A549 (cell line): ENCODE measurements at regions not wholly inside any gene's neighbourhood (a gene's known extent, or its start where the extent isn't known, plus 50 kb on each side); places are given as distances from the start of the nearest gene placed in this dataset.

ENCODE experiments used
- ATAC-seq, 2 experiments: fragments of 200-7000 bp in 1 of 2; fragments of >200 bp in 1 of 2; cut with Nextera tagmentation in 1 of 2; cut with Tn5 transposase in 1 of 2; 3 replicates each; pipeline versions ENCODE4 v1.8.0 to v1.9.1; 2018 to 2020; ENCODE audit warnings: mild to moderate bottlenecking in 1 of 2, moderate library complexity in 1 of 2
- CTCF ChIA-PET: fragments of 300-600 bp; sonication (Branson Sonifier 250); formaldehyde crosslinking; extraction: SDS; loops from one replicate; lab custom pipeline; 2021; ENCODE audit warnings: antibody characterized with exemption, inconsistent platforms; lab: Yijun Ruan, JAX
- POLR2A ChIA-PET: fragments of 350-600 bp; formaldehyde crosslinking; extraction: SDS; loops from one replicate; lab custom pipeline; 2021; ENCODE audit warnings: antibody characterized with exemption, inconsistent platforms; lab: Yijun Ruan, JAX
- DNase-seq, 2 experiments: peaks; one replicate each; pipeline versions ENCODE4 v3.0.0 to v3.0.0-alpha.2; 2011 to 2016; ENCODE audit warnings: low read depth in 1 of 2, low spot score in 1 of 2
- FAIRE-seq: peaks from 2 replicates; lab custom pipeline; 2011; peaks lifted over from hg19 to GRCh38; lab: Jason Lieb, UNC
- H3K27ac ChIP-seq, 2 experiments: fragments of >200 bp; sonication (Bioruptor Twin); formaldehyde crosslinking; 3 replicates each; pipeline ENCODE4 v1.5.1; 2016 to 2017
- H3K4me1 ChIP-seq: fragments of >200 bp; sonication (Bioruptor Twin); formaldehyde crosslinking; 3 replicates; pipeline ENCODE4 v1.6.1; 2016
- H3K4me2 ChIP-seq: fragments of >200 bp; sonication (Bioruptor Twin); formaldehyde crosslinking; 3 replicates; pipeline ENCODE4 v1.6.1; 2016
- H3K4me3 ChIP-seq: fragments of >200 bp; sonication (Bioruptor Twin); formaldehyde crosslinking; 3 replicates; pipeline ENCODE4 v1.5.1; 2016
- H3K9me3 ChIP-seq: fragments of >200 bp; sonication (Bioruptor Twin); formaldehyde crosslinking; 3 replicates; pipeline ENCODE4 v1.6.1; 2016
- CBX2 ChIP-seq: fragments of 200-600 bp; sonication (generic); IDR thresholded peaks from 2 replicates; pipeline ENCODE4 v1.6.1; 2016; ENCODE audit warnings: low read depth, mild to moderate bottlenecking, borderline replicate concordance
- CEBPB ChIP-seq, 2 experiments: fragments of >200 bp in 1 of 2; sonication (Bioruptor Twin) in 1 of 2; formaldehyde crosslinking in 1 of 2; IDR thresholded peaks; 2 replicates each; pipeline ENCODE4 v1.6.1; 2012 to 2016
- CHD2 ChIP-seq: fragments of 150-350 bp; IDR thresholded peaks from 2 replicates; pipeline ENCODE4 v1.6.1; 2014; ENCODE audit warnings: low read length; ENCODE audit not compliant: partially characterized antibody
- CHD4 ChIP-seq: fragments of 200-600 bp; sonication (generic); IDR thresholded peaks from 2 replicates; pipeline ENCODE4 v1.6.1; 2016; ENCODE audit warnings: antibody characterized with exemption, mild to moderate bottlenecking, borderline replicate concordance
- EHF ChIP-seq: fragments of 250-450 bp; sonication (Bioruptor Pico); IDR thresholded peaks from 2 replicates; pipeline ENCODE4 v1.5.0; 2020; ENCODE audit warnings: mild to moderate bottlenecking
- EHMT2 ChIP-seq: fragments of 200-600 bp; sonication (generic); IDR thresholded peaks from 2 replicates; pipeline ENCODE4 v1.6.1; 2016; ENCODE audit warnings: antibody characterized with exemption, low read depth, mild to moderate bottlenecking, moderate library complexity
- ELK1 ChIP-seq: fragments of 150-350 bp; IDR thresholded peaks from 2 replicates; pipeline ENCODE4 v1.6.1; 2014; ENCODE audit warnings: low read depth, mild to moderate bottlenecking, low read length
- ESRRA ChIP-seq: fragments of 150-350 bp; IDR thresholded peaks from 2 replicates; pipeline ENCODE4 v1.6.1; 2014; ENCODE audit warnings: mild to moderate bottlenecking, low read length, borderline replicate concordance
- FOSB ChIP-seq: fragments of 250-450 bp; sonication (Bioruptor Pico); IDR thresholded peaks from 2 replicates; pipeline ENCODE4 v1.5.0; 2020; ENCODE audit warnings: mild to moderate bottlenecking, moderate library complexity
- FOXS1 ChIP-seq: fragments of 250-450 bp; sonication (Bioruptor Pico); IDR thresholded peaks from 2 replicates; pipeline ENCODE4 v1.5.0; 2020; ENCODE audit warnings: mild to moderate bottlenecking, moderate library complexity
- GATA3 ChIP-seq: IDR thresholded peaks from 2 replicates; pipeline ENCODE4 v1.6.1; 2012; ENCODE audit warnings: borderline replicate concordance
- HDAC2 ChIP-seq: fragments of 200-600 bp; sonication (generic); IDR thresholded peaks from 2 replicates; pipeline ENCODE4 v1.6.1; 2016
- HEYL ChIP-seq: fragments of 250-450 bp; sonication (Bioruptor Pico); IDR thresholded peaks from 2 replicates; pipeline ENCODE4 v1.8.0; 2021; ENCODE audit warnings: mild to moderate bottlenecking, moderate library complexity
- HOXA7 ChIP-seq: fragments of 250-450 bp; sonication (Bioruptor Pico); IDR thresholded peaks from 2 replicates; pipeline ENCODE4 v1.5.0; 2020; ENCODE audit warnings: mild to moderate bottlenecking, moderate library complexity
- MAFK ChIP-seq: fragments of 450-650 bp; IDR thresholded peaks from 2 replicates; pipeline ENCODE4 v1.6.1; 2014; ENCODE audit not compliant: partially characterized antibody
- MAZ ChIP-seq: fragments of 150-350 bp; IDR thresholded peaks from 2 replicates; pipeline ENCODE4 v1.6.1; 2014; ENCODE audit warnings: antibody characterized with exemption, low read depth, low read length, borderline replicate concordance
- RAD21 ChIP-seq, 2 experiments: fragments of >200 bp in 1 of 2; sonication (Bioruptor Twin) in 1 of 2; formaldehyde crosslinking in 1 of 2; IDR thresholded peaks in 1 of 2; conservative IDR thresholded peaks in 1 of 2; 2 replicates in 1 of 2; 3 replicates in 1 of 2; pipeline ENCODE4 v1.6.1; 2012 to 2018; ENCODE audit warnings: inconsistent platforms in 1 of 2
- RCOR1 ChIP-seq: fragments of 150-350 bp; IDR thresholded peaks from 2 replicates; pipeline ENCODE4 v1.6.1; 2014; ENCODE audit warnings: antibody characterized with exemption, low read length, low read depth
- SREBF2 ChIP-seq: fragments of 450-650 bp; IDR thresholded peaks from 2 replicates; pipeline ENCODE4 v1.6.1; 2014; ENCODE audit warnings: mild to moderate bottlenecking, moderate library complexity
- TP53 ChIP-seq: fragments of 250-450 bp; sonication (Bioruptor Pico); IDR thresholded peaks from 2 replicates; pipeline ENCODE4 v1.5.0; 2021; ENCODE audit warnings: mild to moderate bottlenecking, moderate library complexity
- ZC3H11A ChIP-seq: fragments of 450-650 bp; IDR thresholded peaks from 2 replicates; pipeline ENCODE4 v1.6.1; 2014; ENCODE audit warnings: antibody characterized with exemption, mild to moderate bottlenecking
- ZFP36 ChIP-seq: fragments of 450-650 bp; IDR thresholded peaks from 2 replicates; pipeline ENCODE4 v1.6.1; 2014; ENCODE audit warnings: borderline replicate concordance; ENCODE audit not compliant: partially characterized antibody
- ZNF302 ChIP-seq: fragments of 250-450 bp; sonication (Bioruptor Pico); IDR thresholded peaks from 2 replicates; pipeline ENCODE4 v1.9.0; 2021; ENCODE audit warnings: inconsistent platforms, mild to moderate bottlenecking, moderate library complexity
- WGBS: methylation state at CpG from one replicate; pipeline ENCODE4 v1.1.6; 2017; ENCODE audit errors: missing lambda C conversion rate; 5-methylcytosine and 5-hydroxymethylcytosine counted together
- TF ChIP-seq, protein P1 (sequence below): fragments of 250-450 bp; sonication (Bioruptor Pico); IDR thresholded peaks from 2 replicates; pipeline ENCODE4 v1.5.0; 2021; ENCODE audit warnings: mild to moderate bottlenecking, moderate library complexity, borderline replicate concordance
- TF ChIP-seq, protein P2 (sequence below): fragments of 450-650 bp; IDR thresholded peaks from 2 replicates; pipeline ENCODE4 v1.6.1; 2014; ENCODE audit warnings: antibody characterized with exemption

GRCh38 chr3:87627316-87627715, 350.9 kb upstream of the POU1F1 start:
- H3K27ac ChIP-seq: no peak overlapping the region
- WGBS: 51% methylated on average over 4 of the region's 4 CpGs
- H3K4me2 ChIP-seq: no peak overlapping the region
- peaks cover 4% of the 10 kb centered on the region; the same call in 2 of the 3 replicates for H3K9me3 ChIP-seq
- ChIA-PET CTCF (no interaction called here), POLR2A (no interaction called here)
- no peak for FAIRE-seq
- ATAC-seq: no peak
- DNase-seq: no peak
- TF ChIP-seq FOSB (CRISPR knock-in tag) (no peak), HOXA7 (CRISPR knock-in tag) (no peak), HEYL (no peak), EHF (no peak), MAFK (no peak), SREBF2 (no peak), CHD4 (no peak)
- TF ChIP-seq, all 56 proteins: peak for 0
- Histone ChIP-seq H3K4me3 (no peak overlapping the region), H3K4me1 (no peaks in the 10 kb centered on the region)

DNA sequence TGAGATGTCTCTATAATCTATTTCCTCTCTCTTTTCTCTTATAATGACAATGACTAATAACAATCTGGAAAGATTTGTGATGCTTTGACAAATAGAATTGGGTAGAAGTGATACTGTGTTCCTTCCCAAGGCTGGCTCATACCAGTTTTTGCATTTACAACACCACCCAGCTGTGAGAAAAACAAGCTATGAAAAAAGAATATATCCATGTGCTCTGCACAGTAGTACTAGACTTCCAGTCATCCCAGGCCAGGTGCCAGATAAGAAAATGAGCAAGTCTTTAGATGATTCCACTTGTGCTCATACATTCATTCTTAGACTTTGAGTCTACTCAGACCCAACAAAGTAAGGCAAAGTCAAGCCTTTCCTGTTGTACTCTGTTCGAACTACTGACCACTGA, 350.2 kb upstream of the POU1F1 start:
- H3K4me1 ChIP-seq: no peaks in the 10 kb centered on the region
- no peak overlapping the region for H3K4me2 ChIP-seq
- ChIA-PET POLR2A (interaction anchor here (0.6 kb wide), 1 partner anchor 269 kb away, joined by 3 read pairs; no protein-coding TSS in a partner anchor), CTCF (no interaction called here)
- ATAC-seq (no peak), DNase-seq (no peak), FAIRE-seq (no peak)
- TF ChIP-seq ELK1 (no peak), ZNF302 (CRISPR knock-in tag) (no peak), GATA3 (no peak), RAD21 (conservative IDR thresholded peaks at IDR 0.05 in 1 of 2, IDR thresholded peaks at IDR 0.05 in 1 of 2) (no peak), MAZ (no peak), CBX2 (no peak), EHMT2 (no peak), ZC3H11A (no peak), CHD2 (no peak), CEBPB (IDR thresholded peaks at IDR 0.05) (no peak), ZFP36 (no peak), RCOR1 (no peak), ESRRA (no peak), TP53 (no peak), HDAC2 (no peak), FOXS1 (no peak)
- TF ChIP-seq, protein P1, sequence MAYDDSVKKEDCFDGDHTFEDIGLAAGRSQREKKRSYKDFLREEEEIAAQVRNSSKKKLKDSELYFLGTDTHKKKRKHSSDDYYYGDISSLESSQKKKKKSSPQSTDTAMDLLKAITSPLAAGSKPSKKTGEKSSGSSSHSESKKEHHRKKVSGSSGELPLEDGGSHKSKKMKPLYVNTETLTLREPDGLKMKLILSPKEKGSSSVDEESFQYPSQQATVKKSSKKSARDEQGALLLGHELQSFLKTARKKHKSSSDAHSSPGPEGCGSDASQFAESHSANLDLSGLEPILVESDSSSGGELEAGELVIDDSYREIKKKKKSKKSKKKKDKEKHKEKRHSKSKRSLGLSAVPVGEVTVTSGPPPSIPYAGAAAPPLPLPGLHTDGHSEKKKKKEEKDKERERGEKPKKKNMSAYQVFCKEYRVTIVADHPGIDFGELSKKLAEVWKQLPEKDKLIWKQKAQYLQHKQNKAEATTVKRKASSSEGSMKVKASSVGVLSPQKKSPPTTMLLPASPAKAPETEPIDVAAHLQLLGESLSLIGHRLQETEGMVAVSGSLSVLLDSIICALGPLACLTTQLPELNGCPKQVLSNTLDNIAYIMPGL (CRISPR knock-in tag): no peak
- TF ChIP-seq, protein P2, sequence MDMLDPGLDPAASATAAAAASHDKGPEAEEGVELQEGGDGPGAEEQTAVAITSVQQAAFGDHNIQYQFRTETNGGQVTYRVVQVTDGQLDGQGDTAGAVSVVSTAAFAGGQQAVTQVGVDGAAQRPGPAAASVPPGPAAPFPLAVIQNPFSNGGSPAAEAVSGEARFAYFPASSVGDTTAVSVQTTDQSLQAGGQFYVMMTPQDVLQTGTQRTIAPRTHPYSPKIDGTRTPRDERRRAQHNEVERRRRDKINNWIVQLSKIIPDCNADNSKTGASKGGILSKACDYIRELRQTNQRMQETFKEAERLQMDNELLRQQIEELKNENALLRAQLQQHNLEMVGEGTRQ: no peak
- WGBS: 58% methylated on average over 1 of the region's 1 CpG
- peaks cover 4% of the 10 kb centered on the region; the same call in 2 of the 3 replicates for H3K9me3 ChIP-seq
- H3K27ac ChIP-seq: no peak overlapping the region
- no peak overlapping the region for H3K4me3 ChIP-seq
